HCT116 (cell line): ENCODE measurements at regions not wholly inside any gene's neighbourhood (a gene's known extent, or its start where the extent isn't known, plus 50 kb on each side); places are given as distances from the start of the nearest gene placed in this dataset.

Experiments used
- CEBPB ChIP-seq: IDR thresholded peaks from 2 replicates; pipeline ENCODE4 v1.6.1; 2012; ENCODE audit warnings: low read depth
- CTCF ChIP-seq, 3 experiments: fragments of 200-600 bp in 1 of 3; sonication (generic) in 1 of 3; IDR thresholded peaks in 2 of 3; conservative IDR thresholded peaks in 1 of 3; 2 replicates each; pipeline ENCODE4 v1.5.1; 2012 to 2017; ENCODE audit warnings: low read depth in 2 of 3, low read length in 2 of 3, antibody characterized with exemption in 1 of 3, borderline replicate concordance in 1 of 3, control low read depth in 1 of 3, mild to moderate bottlenecking in 1 of 3, mixed read lengths in 1 of 3, mixed run types in 1 of 3, moderate library complexity in 1 of 3; ENCODE audit not compliant: insufficient read depth in 1 of 3
- EZH2 ChIP-seq: fragments of 200-600 bp; sonication (generic); IDR thresholded peaks from 2 replicates; pipeline ENCODE4 v1.6.1; 2017; ENCODE audit warnings: antibody characterized with exemption, mixed run types
- FOSL1 ChIP-seq: IDR thresholded peaks from 2 replicates; pipeline ENCODE4 v1.6.1; 2012; ENCODE audit warnings: low read depth
- POLR2A ChIP-seq: IDR thresholded peaks from 2 replicates; pipeline ENCODE4 v1.7.0; 2011; ENCODE audit warnings: borderline replicate concordance; ENCODE audit not compliant: insufficient read depth, insufficient read length; ENCODE audit errors: extremely low read depth
- POLR2AphosphoS5 ChIP-seq: IDR thresholded peaks from 2 replicates; pipeline ENCODE4 v1.6.1; 2011; ENCODE audit warnings: mild to moderate bottlenecking, low read depth, low read length, moderate library complexity
- SP1 ChIP-seq: IDR thresholded peaks from 2 replicates; pipeline ENCODE4 v1.6.1; 2012; ENCODE audit warnings: low read depth

- TF ChIP-seq CTCF (IDR thresholded peaks at IDR 0.05 in 2 of 3, conservative IDR thresholded peaks at IDR 0.05 in 1 of 3; ENCODE audit: borderline replicate concordance in 1 of 3, insufficient read depth in 1 of 3, low read depth in 2 of 3, low read length in 2 of 3) (no peak), FOSL1 (no peak), CEBPB (no peak), EZH2 (no peak), POLR2AphosphoS5 (no peak), SP1 (no peak), POLR2A (no peak)
Measured at GRCh38 chr2:60370814-60371213, 182.6 kb downstream of the BCL11A start.
